Fibroblast of villous mesenchyme (primary cell): ENCODE measurements at regions not wholly inside any gene's neighbourhood (a gene's known extent, or its start where the extent isn't known, plus 50 kb on each side); places are given as distances from the start of the nearest gene placed in this dataset.
A peak's percentile ranks its signal among the peaks of the same experiment; 100 is the strongest.

Experiments used
- DNase-seq: peaks from one replicate; pipeline ENCODE4 v3.0.0-alpha.2; 2010; ENCODE audit warnings: low read depth
- H3K4me3 ChIP-seq: 2 replicates; pipeline ENCODE4 v1.5.1; 2011; ENCODE audit warnings: low read depth, mild to moderate bottlenecking, low read length
- TF ChIP-seq, protein P1 (sequence below): IDR thresholded peaks from 2 replicates; pipeline ENCODE4 v1.5.1; 2012; ENCODE audit warnings: low read depth, mild to moderate bottlenecking, low read length; ENCODE audit not compliant: insufficient read depth

DNA sequence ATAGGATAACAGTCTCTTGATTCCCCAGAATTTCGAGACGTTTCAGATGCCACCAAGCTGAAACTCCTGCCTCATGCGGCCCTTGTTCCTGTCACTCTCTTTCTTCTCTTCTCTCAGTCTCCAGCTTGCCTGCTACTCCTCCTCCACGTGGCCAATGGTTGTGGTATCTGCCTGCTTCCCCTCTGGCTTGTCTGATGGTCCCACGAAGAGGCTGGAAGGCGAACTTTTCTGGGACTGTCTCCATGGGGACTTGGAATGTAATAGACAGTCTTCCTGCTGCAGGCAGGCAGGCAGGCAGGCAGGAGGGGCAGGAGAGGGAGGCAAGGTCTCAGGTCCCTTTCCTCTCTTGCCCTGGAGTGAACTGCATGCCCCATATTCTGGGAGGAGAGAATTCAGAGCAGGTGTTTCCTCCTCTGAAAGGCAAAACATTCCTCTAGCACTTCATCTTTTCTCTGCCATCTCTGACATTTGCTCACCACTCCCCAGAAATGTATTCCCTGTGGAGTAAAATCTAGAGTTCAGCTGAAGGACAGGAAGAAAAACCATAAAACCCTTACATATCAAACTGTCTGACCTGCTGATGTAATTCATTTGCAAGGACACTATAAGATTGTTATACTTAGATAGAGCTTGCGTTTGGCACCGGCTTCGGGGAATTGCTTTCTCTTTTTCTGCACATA is 64.1 kb upstream of the GNG12 start:
- H3K4me3 ChIP-seq, result no peak overlapping the region
- DNase-seq, result peak; percentile 78
- TF ChIP-seq, protein P1, sequence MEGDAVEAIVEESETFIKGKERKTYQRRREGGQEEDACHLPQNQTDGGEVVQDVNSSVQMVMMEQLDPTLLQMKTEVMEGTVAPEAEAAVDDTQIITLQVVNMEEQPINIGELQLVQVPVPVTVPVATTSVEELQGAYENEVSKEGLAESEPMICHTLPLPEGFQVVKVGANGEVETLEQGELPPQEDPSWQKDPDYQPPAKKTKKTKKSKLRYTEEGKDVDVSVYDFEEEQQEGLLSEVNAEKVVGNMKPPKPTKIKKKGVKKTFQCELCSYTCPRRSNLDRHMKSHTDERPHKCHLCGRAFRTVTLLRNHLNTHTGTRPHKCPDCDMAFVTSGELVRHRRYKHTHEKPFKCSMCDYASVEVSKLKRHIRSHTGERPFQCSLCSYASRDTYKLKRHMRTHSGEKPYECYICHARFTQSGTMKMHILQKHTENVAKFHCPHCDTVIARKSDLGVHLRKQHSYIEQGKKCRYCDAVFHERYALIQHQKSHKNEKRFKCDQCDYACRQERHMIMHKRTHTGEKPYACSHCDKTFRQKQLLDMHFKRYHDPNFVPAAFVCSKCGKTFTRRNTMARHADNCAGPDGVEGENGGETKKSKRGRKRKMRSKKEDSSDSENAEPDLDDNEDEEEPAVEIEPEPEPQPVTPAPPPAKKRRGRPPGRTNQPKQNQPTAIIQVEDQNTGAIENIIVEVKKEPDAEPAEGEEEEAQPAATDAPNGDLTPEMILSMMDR, result no peak

DNA sequence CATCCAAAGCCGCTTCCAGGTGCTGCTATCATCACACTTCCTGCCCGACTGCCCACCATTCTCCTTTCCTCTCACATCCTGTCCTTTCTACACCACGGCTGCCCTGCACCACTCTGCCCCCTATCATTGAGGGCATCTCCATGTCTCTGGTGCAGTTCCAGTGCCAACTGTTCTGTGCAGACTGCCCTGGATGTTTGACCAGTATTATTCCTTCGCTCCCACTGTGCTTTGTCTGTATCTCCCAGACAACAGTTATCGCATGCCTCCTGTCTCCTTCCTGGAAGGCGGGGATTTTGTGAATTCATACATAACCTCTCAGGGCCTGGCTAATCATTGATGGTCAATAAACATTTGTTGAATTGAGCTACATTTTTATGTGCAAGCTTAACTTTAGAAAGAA is 63.6 kb upstream of the GNG12 start:
- TF ChIP-seq, protein P1, result no peak
- no peak for DNase-seq
- H3K4me3 ChIP-seq, result no peak overlapping the region

DNA sequence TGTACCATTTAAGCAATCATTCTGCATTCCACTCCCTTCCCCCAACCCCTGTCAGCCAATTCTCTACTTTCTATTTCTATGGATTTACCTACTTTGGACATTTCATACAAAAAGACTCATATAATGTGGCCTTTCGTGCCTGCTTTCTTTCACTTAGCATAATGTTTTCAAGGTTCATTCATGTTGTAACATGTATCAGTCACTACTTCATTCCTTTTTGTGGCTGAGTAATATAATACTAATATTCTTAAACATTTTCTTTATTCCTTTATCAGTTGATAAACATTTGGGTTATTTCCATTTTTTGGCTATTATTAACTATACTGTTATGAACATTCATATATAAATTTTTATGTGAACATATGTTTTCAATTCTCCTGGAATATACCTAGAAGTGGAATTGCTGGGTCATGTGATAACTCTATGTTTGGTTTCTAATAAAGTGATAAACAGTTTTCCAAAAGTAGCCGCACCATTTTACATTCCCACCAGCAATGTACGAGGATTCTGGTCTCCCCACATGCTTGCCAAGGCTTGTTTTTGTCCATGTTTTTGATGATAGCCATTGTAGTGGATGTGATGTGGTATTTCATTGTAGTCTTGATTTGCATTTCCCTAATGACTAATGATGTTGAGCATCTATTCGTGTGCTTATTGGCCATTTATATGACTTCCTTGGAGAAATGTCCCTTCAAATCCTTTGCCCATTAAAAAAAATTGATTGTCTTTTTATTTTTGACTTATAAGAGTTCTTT is 61.9 kb upstream of the GNG12 start:
- DNase-seq, result no peak
- TF ChIP-seq, protein P1, result no peak
- H3K4me3 ChIP-seq, result no peak overlapping the region

DNA sequence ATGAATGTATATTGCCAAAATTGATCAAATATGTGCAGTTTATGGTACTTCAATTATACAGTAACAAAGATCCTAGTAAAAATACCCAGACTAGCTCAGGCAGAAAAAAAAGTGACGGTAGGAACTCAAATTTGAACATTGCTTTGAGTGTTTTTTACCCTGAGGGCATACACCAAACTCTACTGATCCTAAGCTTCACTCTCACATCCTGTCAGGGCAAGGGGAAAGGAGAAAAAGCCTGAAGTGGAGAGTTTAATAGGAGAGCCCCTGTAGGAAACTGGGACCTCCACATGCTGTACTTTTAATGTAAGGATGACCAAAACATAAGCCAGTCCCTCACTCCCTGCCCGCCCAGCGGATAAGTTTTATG is 59.8 kb upstream of the GNG12 start:
- DNase-seq, result no peak
- H3K4me3 ChIP-seq, result no peak overlapping the region
- TF ChIP-seq, protein P1, result no peak

DNA sequence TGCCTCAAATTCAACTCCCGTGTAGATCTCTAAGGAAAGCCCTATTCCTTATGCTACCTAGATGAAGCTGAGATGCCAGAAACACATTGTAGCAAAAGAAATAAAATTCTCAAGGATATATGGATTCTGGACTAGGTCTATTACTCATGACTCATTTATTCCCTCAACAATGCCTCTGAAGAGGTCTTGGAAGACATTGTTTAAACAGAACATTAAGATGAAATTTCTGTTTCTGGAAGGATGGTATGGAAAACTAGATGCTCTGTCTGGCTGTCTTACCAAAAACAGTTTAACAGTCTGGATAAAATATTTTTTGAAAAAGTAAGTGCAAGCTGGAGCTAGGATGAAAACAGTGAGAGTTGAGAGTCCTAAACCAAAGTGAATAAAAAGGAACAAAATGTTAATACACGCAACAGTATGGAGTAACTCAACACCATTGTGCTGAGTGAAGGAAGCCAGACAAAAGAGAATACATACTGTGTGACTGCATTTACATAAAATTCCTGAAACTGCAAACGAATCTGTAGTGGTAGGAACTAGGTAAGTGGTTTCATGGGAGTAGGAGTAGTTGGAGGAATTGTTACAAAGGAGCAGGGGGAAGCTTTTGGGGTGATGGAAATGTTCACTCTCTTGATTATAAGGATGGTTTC is 59.3 kb upstream of the GNG12 start:
- DNase-seq, result no peak
- no peak overlapping the region for H3K4me3 ChIP-seq
- TF ChIP-seq, protein P1, result no peak

DNA sequence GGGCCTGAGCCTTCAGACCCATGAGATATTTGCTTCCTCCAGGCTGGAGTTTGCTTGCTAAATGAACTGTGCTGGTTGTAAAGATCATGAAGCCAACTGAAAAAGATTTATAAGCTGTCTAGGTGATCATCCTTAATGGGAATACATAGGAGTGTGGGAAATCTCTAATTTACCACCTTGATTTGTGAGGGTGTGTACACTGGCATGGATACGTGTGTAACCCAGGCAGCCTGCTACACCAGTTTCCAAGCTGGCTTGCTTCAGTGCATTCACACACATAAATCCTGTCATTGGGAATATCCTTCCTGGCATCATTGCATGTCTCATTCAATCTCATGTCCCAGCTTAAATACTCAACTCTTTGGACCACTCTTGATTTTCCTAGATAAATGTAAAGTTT is 57.6 kb upstream of the GNG12 start:
- TF ChIP-seq, protein P1, result no peak
- DNase-seq, result no peak
- no peak overlapping the region for H3K4me3 ChIP-seq
